Type B pancreatic cell (in vitro differentiated cells): ENCODE measurements at regions not wholly inside any gene's neighbourhood (a gene's known extent, or its start where the extent isn't known, plus 50 kb on each side); places are given as distances from the start of the nearest gene placed in this dataset.

Source experiments
- DNase-seq: peaks from one replicate; pipeline ENCODE4 v3.0.0; 2021; ENCODE audit warnings: mixed read lengths; ENCODE audit not compliant: unreplicated experiment; ENCODE audit errors: extremely low spot score
- H3K27ac Mint-ChIP-seq: 2 replicates; pipeline ENCODE4 v1.8.0; 2021; ENCODE audit warnings: mild to moderate bottlenecking, mixed read lengths
- H3K27me3 Mint-ChIP-seq: 2 replicates; pipeline ENCODE4 v1.8.0; 2021; ENCODE audit warnings: mixed read lengths
- H3K36me3 Mint-ChIP-seq: 2 replicates; pipeline ENCODE4 v1.8.0; 2021; ENCODE audit warnings: mixed read lengths
- H3K4me1 Mint-ChIP-seq: one replicate; pipeline ENCODE4 v1.8.0; 2021; ENCODE audit warnings: mixed read lengths; ENCODE audit not compliant: unreplicated experiment
- H3K4me3 Mint-ChIP-seq: 2 replicates; pipeline ENCODE4 v1.8.0; 2021; ENCODE audit warnings: mild to moderate bottlenecking, mixed read lengths
- H3K9me3 Mint-ChIP-seq: 2 replicates; pipeline ENCODE4 v1.8.0; 2021; ENCODE audit warnings: mixed read lengths
- TF ChIP-seq, protein P1 (sequence below): fragments of 200-600 bp; sonication (generic); conservative IDR thresholded peaks from 2 replicates; pipeline ENCODE4 v1.5.0; 2021; ENCODE audit warnings: antibody characterized with exemption, mild to moderate bottlenecking

DNA sequence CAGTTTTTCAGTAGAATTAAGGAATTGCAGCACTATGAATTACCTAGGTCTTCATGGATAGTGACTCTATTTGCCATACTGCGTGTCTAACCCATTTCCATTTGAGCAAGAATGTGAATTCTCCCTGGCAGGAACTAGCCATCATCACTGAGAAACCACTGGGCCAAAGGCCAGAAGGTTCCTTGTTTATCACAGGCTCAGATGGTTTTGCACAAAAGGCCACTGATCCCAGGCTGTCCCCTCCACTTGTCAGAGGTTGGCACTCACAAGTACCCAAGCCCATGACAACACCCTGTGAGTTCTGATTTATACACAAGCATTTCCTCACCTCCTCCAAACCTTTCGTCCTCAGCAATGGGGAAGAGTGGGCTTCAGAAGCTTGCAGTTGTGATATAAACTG lies 131.8 kb downstream of the FOXB1 start:
- Mint-ChIP-seq H3K27me3 (peaks cover 45% of the 10 kb centered on the region), H3K27ac (no peak overlapping the region), H3K9me3 (no peaks in the 10 kb centered on the region), H3K4me1 (no peaks in the 10 kb centered on the region), H3K4me3 (no peak overlapping the region), H3K36me3 (no peaks in the 10 kb centered on the region)
- no peak for DNase-seq
- TF ChIP-seq, protein P1, sequence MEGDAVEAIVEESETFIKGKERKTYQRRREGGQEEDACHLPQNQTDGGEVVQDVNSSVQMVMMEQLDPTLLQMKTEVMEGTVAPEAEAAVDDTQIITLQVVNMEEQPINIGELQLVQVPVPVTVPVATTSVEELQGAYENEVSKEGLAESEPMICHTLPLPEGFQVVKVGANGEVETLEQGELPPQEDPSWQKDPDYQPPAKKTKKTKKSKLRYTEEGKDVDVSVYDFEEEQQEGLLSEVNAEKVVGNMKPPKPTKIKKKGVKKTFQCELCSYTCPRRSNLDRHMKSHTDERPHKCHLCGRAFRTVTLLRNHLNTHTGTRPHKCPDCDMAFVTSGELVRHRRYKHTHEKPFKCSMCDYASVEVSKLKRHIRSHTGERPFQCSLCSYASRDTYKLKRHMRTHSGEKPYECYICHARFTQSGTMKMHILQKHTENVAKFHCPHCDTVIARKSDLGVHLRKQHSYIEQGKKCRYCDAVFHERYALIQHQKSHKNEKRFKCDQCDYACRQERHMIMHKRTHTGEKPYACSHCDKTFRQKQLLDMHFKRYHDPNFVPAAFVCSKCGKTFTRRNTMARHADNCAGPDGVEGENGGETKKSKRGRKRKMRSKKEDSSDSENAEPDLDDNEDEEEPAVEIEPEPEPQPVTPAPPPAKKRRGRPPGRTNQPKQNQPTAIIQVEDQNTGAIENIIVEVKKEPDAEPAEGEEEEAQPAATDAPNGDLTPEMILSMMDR = no peak

DNA sequence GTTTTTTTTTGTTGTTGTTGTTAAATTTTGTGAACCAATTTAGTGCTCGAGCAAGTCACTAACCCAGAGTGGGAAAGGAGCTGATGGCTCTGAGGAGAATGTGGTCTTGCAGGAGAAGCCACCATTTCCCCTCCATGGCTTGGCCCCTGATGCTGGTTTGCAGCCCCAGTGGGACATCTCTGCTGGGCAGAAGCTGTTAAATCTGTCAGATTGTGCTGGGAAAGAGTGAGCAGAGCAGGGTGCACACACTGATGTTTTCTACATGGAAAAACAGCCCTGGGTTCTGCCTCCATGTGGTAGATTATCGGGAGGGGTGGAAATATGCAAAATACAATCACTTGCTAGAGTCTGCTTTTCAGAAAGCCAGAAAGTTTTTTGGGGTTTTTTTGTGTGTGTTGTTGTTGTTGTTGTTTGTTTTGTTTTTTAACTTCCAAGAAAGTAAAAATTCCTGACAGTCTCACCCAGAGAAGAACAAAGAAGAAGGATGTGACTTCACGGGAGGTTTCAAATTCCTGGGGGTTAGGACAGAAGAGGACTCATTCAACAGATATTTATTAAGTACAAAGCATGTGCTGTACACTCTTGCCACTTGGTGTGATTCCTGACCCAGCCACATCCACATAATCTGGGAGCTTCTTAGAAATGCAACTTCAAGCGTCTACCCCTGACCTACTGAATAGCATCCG lies 133.7 kb downstream of the FOXB1 start:
- H3K36me3 Mint-ChIP-seq = no peaks in the 10 kb centered on the region
- no peak for DNase-seq
- no peaks in the 10 kb centered on the region for H3K9me3 Mint-ChIP-seq
- no peak overlapping the region for H3K27ac Mint-ChIP-seq
- TF ChIP-seq, protein P1 = no peak
- H3K27me3 Mint-ChIP-seq = peaks cover 43% of the 10 kb centered on the region
- H3K4me3 Mint-ChIP-seq = no peak overlapping the region
- no peaks in the 10 kb centered on the region for H3K4me1 Mint-ChIP-seq

DNA sequence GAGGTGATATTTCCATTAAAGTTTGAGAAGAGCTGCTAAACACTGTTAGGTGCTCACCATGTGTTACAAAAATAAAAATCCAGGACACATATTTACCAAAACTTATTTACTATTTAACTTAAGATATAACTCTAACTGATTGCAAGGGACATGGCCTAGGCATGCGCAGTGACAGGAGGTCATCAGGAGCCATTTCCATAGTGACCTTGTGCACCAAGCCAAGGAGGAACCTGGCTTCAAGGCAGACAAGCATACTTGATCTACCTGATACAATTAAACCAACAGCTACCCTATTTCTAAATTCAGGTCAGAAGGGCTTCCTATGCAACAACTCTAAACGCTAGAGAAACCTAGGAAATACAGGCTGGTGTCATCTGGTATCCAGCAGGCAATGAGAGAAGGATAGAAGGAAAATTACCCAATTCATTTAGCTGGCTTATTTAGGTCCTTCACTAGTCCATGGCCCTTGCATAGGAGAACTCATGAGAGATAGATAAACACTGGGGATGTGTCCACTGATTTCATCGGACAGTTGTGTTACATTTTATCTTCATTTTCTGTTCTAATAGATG lies 134.4 kb downstream of the FOXB1 start:
- DNase-seq = no peak
- Mint-ChIP-seq H3K9me3 (no peaks in the 10 kb centered on the region), H3K27me3 (peaks cover 45% of the 10 kb centered on the region), H3K4me1 (no peaks in the 10 kb centered on the region), H3K36me3 (no peaks in the 10 kb centered on the region), H3K27ac (no peak overlapping the region), H3K4me3 (no peak overlapping the region)
- TF ChIP-seq, protein P1 = no peak

DNA sequence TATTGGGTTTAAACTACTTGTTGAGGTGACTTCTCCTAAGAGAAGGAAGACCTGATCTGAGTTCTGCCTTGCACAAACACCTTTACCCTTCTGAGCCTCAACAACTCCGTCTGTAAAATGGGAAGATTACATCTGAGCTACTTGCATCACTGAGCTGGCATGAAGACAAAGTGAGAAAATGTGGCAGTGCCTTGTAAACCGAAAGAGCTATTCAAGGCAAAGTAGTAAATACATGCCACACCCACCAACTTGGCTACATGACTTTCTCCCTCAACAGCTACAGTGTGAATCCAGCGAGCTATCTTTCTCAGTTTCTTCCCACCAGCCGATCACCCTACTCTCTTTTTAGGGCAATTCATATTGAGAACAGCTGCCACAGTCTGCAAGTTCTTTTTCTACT lies 148.3 kb downstream of the FOXB1 start:
- no peaks in the 10 kb centered on the region for H3K9me3 Mint-ChIP-seq
- TF ChIP-seq, protein P1 = no peak
- peaks cover 28% of the 10 kb centered on the region for H3K27me3 Mint-ChIP-seq
- H3K4me3 Mint-ChIP-seq = no peak overlapping the region
- no peak overlapping the region for H3K27ac Mint-ChIP-seq
- H3K36me3 Mint-ChIP-seq = no peaks in the 10 kb centered on the region
- no peaks in the 10 kb centered on the region for H3K4me1 Mint-ChIP-seq
- DNase-seq = no peak

DNA sequence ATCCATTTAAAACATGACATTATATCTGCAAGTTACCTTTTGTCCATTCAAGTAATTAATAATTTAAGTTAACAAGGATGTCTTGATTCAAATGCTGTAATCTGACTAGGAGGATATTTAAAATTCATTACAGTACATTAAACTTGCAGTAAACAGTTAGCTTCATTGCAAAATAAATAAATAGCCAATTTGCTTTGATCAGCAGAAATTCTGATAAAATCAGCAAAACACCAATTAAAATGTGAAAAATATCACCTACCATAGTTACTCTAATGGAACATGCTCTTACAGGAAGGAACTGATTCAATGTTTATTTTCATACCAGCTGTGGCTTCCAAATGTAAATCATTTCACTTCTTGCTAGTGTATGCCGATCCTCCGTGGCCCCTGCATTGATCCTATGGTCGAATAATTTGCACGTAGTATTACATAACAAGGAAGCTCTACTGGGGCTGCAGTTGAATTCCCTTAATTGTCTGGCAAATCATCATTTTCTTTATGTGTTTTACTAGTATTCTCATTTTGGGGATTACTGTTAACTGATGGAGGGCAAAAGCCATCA lies 150.7 kb downstream of the FOXB1 start:
- H3K4me1 Mint-ChIP-seq = no peaks in the 10 kb centered on the region
- no peaks in the 10 kb centered on the region for H3K36me3 Mint-ChIP-seq
- no peak overlapping the region for H3K4me3 Mint-ChIP-seq
- no peak overlapping the region for H3K27ac Mint-ChIP-seq
- peaks cover 31% of the 10 kb centered on the region for H3K27me3 Mint-ChIP-seq
- no peaks in the 10 kb centered on the region for H3K9me3 Mint-ChIP-seq
- no peak for DNase-seq
- TF ChIP-seq, protein P1 = no peak
